GM18511 (cell line): ENCODE measurements at regions not wholly inside any gene's neighbourhood (a gene's known extent, or its start where the extent isn't known, plus 50 kb on each side); places are given as distances from the start of the nearest gene placed in this dataset.
"Not testable (repeated sequence)": the region's sequence is repeated elsewhere in the genome, so short reads cannot be mapped to it uniquely, and the experiment has no call there.

Experiments
- ATAC-seq: cut with Tn5 transposase; IDR thresholded peaks from one replicate; pipeline ENCODE4 v1.9.1; 2021; ENCODE audit warnings: mild to moderate bottlenecking, moderate library complexity; ENCODE audit not compliant: unreplicated experiment

GRCh38 chr9:24351258-24351657 is 194.4 kb downstream of the IZUMO3 start:
- no peak for ATAC-seq

GRCh38 chr9:24342457-24342856 is 203.2 kb downstream of the IZUMO3 start:
- ATAC-seq, result no peak

GRCh38 chr9:24333629-24334028 is 212.1 kb downstream of the IZUMO3 start:
- no peak for ATAC-seq

DNA sequence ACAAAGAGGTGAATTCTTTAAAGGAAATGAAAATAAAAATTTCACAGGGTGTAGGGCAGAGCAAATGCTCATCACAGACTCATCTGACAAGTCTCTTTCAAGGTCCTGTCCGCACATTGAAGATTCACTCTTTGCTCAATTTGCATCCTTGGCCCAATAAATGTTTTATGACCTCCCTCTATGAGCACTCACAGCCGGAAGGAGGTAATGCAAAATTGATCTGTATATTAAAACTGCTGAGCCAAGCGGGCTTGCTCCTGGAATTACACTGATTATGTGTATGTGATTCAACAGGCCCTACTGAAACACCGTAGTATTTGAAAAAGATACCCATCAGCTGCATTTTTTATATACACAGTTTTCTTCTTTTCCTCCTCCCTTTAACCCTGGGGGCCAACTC is 246.8 kb downstream of the IZUMO3 start:
- ATAC-seq, result no peak

GRCh38 chr9:24297931-24298330 is 247.8 kb downstream of the IZUMO3 start:
- ATAC-seq, result no peak

GRCh38 chr9:24296124-24296523 is 249.6 kb downstream of the IZUMO3 start:
- ATAC-seq, result no peak

GRCh38 chr9:24293386-24293785 is 252.3 kb downstream of the IZUMO3 start:
- ATAC-seq, result no peak

- no peak for ATAC-seq
Measured at GRCh38 chr9:24286761-24287160, 258.9 kb downstream of the IZUMO3 start.

- ATAC-seq, result no peak
Measured at GRCh38 chr9:24258626-24259025, 287.1 kb downstream of the IZUMO3 start.

GRCh38 chr9:24257726-24258125 is 288.0 kb downstream of the IZUMO3 start:
- ATAC-seq, result no peak

DNA sequence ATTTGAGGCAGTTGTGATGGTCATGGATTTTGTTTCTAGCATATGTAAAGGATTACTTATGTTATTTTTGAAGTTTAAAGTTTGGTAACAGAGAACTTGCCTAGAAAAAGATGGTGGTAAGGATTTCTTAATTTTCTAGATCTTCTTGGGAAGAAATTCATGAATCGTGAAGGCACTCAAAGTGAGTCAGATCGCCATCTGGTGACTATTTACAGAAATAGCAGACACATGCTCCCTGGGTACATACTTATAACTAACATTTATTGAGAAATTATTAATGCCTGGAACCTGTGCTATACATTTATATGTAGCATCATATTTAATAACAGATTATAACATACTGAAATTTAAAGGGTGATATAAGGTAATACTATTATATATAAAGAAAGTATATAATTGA is 299.7 kb downstream of the IZUMO3 start:
- no peak for ATAC-seq

GRCh38 chr9:24242576-24242975 is 303.1 kb downstream of the IZUMO3 start:
- ATAC-seq, result no peak

- no peak for ATAC-seq
Measured at GRCh38 chr9:24218656-24219055, 327.0 kb downstream of the IZUMO3 start.

GRCh38 chr9:24210641-24211040 is 335.1 kb downstream of the IZUMO3 start:
- ATAC-seq, result no peak

DNA sequence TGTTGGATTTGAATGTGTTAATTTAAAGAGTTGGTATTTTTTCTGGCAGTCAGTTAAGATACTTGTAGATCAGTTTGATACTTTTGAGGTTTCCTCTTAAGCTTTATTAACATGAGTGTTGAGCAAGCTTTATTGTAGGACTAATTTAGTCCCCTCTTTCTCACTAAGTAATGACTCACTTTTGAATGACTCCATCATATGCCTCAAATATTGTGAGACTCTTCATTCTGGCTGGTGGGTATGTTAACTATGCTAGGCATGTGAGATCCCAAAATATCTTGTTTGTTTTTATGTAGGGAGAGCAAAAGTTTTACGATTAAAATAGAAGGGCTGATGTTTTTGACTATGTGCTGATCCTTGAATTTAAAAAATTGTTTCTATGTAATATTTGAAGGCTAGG is 355.7 kb downstream of the IZUMO3 start:
- ATAC-seq, result no peak

GRCh38 chr9:24180572-24180971 is 354.5 kb upstream of the ELAVL2 start:
- not testable (repeated sequence) for ATAC-seq

DNA sequence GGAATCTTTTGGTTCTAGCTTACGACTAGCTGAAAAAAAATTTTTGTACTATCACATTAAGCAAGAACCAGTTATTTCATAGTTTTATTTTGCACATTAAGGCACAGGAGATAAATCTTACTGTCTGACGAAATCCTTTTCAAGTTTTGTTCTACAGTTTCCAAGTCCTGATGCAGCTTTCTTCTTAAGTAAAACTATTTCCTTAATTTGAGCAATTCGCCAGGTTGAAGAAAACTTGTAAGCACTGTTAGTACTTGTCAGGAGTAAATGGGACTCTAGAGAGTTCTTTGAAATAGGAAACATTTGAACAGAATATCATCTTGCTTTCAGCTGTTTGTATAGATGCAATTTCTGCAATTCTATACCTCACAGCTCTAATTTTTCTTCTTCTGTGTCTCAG is 318.8 kb upstream of the ELAVL2 start:
- ATAC-seq, result no peak

GRCh38 chr9:24135072-24135471 is 309.0 kb upstream of the ELAVL2 start:
- not testable (repeated sequence) for ATAC-seq

GRCh38 chr9:24132244-24132643 is 306.2 kb upstream of the ELAVL2 start:
- no peak for ATAC-seq

DNA sequence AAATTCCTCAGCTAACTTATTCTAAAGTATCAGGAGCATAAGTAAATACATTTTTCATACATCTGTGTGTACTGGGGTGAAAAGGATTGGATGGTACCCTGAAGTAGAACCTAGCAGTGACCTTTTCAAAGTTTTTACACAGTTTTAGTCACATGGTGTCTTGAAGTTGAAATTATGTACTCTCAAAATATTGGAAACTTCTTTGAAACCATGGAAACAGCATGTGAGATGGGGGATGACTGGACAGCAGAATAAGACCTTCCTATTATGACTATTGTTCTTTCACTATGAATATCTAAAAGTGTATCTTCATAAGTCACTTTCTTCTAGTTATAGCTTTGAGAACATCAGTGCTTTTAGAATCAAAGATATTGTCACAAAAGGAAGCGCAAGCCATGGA is 301.5 kb upstream of the ELAVL2 start:
- no peak for ATAC-seq

- no peak for ATAC-seq
Measured at GRCh38 chr9:24118190-24118589, 292.1 kb upstream of the ELAVL2 start.

GRCh38 chr9:24096756-24097155 is 270.7 kb upstream of the ELAVL2 start:
- ATAC-seq, result no peak

- ATAC-seq, result no peak
Measured at GRCh38 chr9:24095246-24095645, 269.2 kb upstream of the ELAVL2 start.

DNA sequence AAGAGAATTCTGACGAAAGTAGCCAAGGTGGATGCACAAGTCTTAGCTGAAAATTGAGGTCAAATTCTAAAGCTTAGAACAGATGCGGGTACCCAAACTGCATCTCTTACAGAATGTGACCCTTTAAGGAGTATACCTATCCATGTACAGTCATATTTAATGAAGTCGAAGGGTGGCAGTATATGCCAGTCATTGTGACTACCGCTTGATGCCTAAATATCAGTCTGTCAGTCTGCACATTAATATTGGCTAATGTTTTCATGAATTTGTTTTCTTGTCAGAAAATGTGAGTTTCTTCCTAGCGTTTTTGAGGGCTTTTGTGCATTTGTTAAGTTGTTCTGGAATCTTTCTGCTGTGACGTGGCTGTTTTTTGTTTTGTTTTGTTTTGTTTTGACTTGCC is 264.5 kb upstream of the ELAVL2 start:
- ATAC-seq, result no peak
